HL-60 (cell line): ENCODE measurements at regions not wholly inside any gene's neighbourhood (a gene's known extent, or its start where the extent isn't known, plus 50 kb on each side); places are given as distances from the start of the nearest gene placed in this dataset.

Source experiments
- DNase-seq, 2 experiments: peaks; one replicate each; pipeline ENCODE4 v3.0.0-alpha.2; 2010 to 2020; ENCODE audit warnings: low read depth in 1 of 2, low spot score in 1 of 2
- H3K27ac ChIP-seq: fragments of 250-450 bp; sonication (Bioruptor Pico); replicated peaks from 2 replicates; pipeline ENCODE4 v1.5.1; 2020; ENCODE audit warnings: mild to moderate bottlenecking, moderate library complexity
- H3K27me3 ChIP-seq: fragments of 250-450 bp; sonication (Bioruptor Pico); 2 replicates; pipeline ENCODE4 v1.5.1; 2021; ENCODE audit warnings: mild to moderate bottlenecking, moderate library complexity; ENCODE audit not compliant: insufficient read depth, poor library complexity, severe bottlenecking
- H3K4me3 ChIP-seq: replicated peaks from 2 replicates; pipeline ENCODE4 v1.5.1; 2011; ENCODE audit warnings: mild to moderate bottlenecking, control low read depth, low read length; ENCODE audit not compliant: insufficient read depth
- CTCF ChIP-seq: IDR thresholded peaks from one replicate; pipeline ENCODE4 v1.5.1; 2011; ENCODE audit warnings: low read length, control low read depth, inconsistent platforms; ENCODE audit not compliant: insufficient read depth
- GABPA ChIP-seq: IDR thresholded peaks from 2 replicates; pipeline ENCODE4 v1.6.1; 2012; ENCODE audit warnings: low read depth
- POLR2AphosphoS5 ChIP-seq: IDR thresholded peaks from 2 replicates; pipeline ENCODE4 v1.6.1; 2012; ENCODE audit warnings: low read depth
- SPI1 ChIP-seq: IDR thresholded peaks from 2 replicates; pipeline ENCODE4 v1.6.1; 2012; ENCODE audit warnings: low read depth, mild to moderate bottlenecking, borderline replicate concordance
- TF ChIP-seq, protein P1 (sequence below): IDR thresholded peaks from 2 replicates; pipeline ENCODE4 v1.6.1; 2012; ENCODE audit warnings: low read depth; ENCODE audit not compliant: insufficient replicate concordance

DNA sequence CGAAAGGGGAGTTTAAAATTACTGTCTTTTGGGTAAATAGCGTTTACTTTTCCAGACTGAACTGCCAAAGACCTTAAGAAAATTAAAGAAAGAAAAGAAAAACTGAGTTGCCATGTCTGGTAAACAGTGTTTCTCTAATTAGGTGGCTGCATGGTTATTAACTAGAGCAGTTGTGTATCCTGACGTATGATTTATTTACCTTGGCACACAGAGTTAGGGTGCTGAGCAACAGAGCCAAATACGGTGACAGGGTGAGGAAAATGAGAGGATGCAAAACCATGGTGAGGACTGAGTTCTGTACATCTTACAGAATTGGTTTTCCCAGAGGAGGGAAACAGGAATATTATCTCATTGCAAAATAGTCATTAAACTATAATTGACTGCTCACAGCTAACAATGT is 546.4 kb upstream of the FZD8 start:
- H3K27me3 ChIP-seq = no peaks in the 10 kb centered on the region

DNA sequence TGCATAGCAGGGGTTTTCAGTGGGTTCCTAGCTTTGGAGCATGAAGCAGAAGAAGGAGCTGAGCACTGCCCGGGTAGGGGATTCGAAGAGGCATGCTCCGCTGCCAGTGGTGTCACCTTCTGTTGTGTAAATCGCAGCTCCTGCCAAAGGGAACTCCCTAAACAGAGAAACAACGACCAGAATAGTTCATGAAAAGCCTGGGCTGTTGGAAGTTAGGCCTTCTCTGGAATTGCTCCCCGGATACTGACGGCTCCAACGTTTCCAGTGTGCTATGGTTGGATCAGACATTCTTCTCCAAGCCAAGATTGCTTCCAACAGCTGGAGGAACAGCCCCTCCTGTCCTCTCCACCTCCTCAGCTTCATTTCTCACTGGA is 546.0 kb upstream of the FZD8 start:
- H3K27me3 ChIP-seq = no peaks in the 10 kb centered on the region
- DNase-seq = no peak
- no peak overlapping the region for H3K4me3 ChIP-seq
- TF ChIP-seq SPI1 = no peak
- no peak for TF ChIP-seq POLR2AphosphoS5
- no peak for TF ChIP-seq CTCF
- TF ChIP-seq, protein P1, sequence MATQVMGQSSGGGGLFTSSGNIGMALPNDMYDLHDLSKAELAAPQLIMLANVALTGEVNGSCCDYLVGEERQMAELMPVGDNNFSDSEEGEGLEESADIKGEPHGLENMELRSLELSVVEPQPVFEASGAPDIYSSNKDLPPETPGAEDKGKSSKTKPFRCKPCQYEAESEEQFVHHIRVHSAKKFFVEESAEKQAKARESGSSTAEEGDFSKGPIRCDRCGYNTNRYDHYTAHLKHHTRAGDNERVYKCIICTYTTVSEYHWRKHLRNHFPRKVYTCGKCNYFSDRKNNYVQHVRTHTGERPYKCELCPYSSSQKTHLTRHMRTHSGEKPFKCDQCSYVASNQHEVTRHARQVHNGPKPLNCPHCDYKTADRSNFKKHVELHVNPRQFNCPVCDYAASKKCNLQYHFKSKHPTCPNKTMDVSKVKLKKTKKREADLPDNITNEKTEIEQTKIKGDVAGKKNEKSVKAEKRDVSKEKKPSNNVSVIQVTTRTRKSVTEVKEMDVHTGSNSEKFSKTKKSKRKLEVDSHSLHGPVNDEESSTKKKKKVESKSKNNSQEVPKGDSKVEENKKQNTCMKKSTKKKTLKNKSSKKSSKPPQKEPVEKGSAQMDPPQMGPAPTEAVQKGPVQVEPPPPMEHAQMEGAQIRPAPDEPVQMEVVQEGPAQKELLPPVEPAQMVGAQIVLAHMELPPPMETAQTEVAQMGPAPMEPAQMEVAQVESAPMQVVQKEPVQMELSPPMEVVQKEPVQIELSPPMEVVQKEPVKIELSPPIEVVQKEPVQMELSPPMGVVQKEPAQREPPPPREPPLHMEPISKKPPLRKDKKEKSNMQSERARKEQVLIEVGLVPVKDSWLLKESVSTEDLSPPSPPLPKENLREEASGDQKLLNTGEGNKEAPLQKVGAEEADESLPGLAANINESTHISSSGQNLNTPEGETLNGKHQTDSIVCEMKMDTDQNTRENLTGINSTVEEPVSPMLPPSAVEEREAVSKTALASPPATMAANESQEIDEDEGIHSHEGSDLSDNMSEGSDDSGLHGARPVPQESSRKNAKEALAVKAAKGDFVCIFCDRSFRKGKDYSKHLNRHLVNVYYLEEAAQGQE = no peak
- no peak for TF ChIP-seq GABPA
- no peak overlapping the region for H3K27ac ChIP-seq

More for the DNA sequence above, 546.4 kb upstream of the FZD8 start:
- no peak for DNase-seq
- Histone ChIP-seq H3K27ac (no peak overlapping the region), H3K4me3 (no peak overlapping the region)
- TF ChIP-seq POLR2AphosphoS5 (no peak), CTCF (no peak)

DNA sequence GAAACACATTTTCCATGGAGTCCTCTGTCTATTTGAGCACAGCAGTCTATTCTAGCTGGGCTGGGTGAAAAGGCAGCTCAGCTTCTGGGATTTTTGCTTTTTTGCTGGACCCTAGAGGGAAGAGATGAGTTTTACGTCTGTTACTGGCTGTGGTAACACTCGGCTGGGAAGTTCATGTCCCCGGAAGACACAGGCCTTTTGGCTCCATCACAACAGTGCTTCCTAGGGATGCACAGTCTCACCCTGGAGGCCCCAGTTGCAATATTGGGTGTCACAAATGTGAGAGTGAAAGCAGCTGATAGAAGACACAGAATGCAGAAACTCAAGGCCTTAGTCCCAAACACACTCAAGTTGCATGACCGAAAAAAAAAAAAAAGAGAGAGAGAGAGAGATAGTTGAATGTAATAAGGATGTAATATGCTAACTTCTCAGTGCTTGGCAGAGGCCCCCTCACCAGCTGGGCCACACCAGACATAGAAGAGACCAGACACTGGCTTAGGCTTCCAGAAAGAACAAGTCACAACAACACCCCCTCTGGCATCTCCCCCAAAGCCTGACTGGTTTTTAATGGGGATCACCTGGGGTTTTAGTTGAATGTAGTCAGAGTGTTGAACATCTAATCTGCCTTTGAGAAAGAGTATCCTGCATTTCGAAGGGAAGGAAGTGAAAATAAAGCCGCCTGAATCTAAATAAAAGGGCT is 545.4 kb upstream of the FZD8 start:
- DNase-seq = no peak
- H3K27ac ChIP-seq = no peak overlapping the region
- no peaks in the 10 kb centered on the region for H3K27me3 ChIP-seq
- H3K4me3 ChIP-seq = no peak overlapping the region
- no peak for TF ChIP-seq CTCF
- no peak for TF ChIP-seq SPI1

- TF ChIP-seq CTCF (no peak), POLR2AphosphoS5 (no peak), GABPA (no peak), SPI1 (no peak)
- TF ChIP-seq, protein P1 = no peak
- no peak for DNase-seq
- H3K4me3 ChIP-seq = no peak overlapping the region
- H3K27ac ChIP-seq = no peak overlapping the region
- H3K27me3 ChIP-seq = no peaks in the 10 kb centered on the region
These were observed 543.0 kb upstream of the FZD8 start for GRCh38 chr10:36185097-36185496.
